Tibial nerve (tissue), 4 donors: ENCODE measurements at regions not wholly inside any gene's neighbourhood (a gene's known extent, or its start where the extent isn't known, plus 50 kb on each side); places are given as distances from the start of the nearest gene placed in this dataset.

Experiments
- DNase-seq, 2 donors: peaks; one replicate each; pipeline ENCODE4 v3.0.0-alpha.2; 2019; ENCODE audit warnings: low spot score in 2 of 2
- H3K27ac ChIP-seq, 4 donors: fragments of 200-600 bp; sonication (generic) in 3 of 4; one replicate each; pipeline ENCODE4 v1.5.1; 2017 to 2019; ENCODE audit warnings: mild to moderate bottlenecking in 1 of 4
- H3K27me3 ChIP-seq, 2 donors: fragments of 200-600 bp; sonication (generic) in 1 of 2; one replicate each; pipeline versions ENCODE4 v1.5.1 to v1.6.0; 2017 to 2019
- H3K36me3 ChIP-seq, 3 donors: fragments of 200-600 bp; sonication (generic); one replicate each; pipeline ENCODE4 v1.5.1; 2018 to 2019
- H3K4me1 ChIP-seq, 4 donors: fragments of 200-600 bp; sonication (generic) in 3 of 4; one replicate each; pipeline ENCODE4 v1.5.1; 2017 to 2019
- H3K4me3 ChIP-seq, 4 donors: fragments of 200-600 bp; sonication (generic) in 3 of 4; one replicate each; pipeline ENCODE4 v1.5.1; 2017 to 2019; ENCODE audit warnings: mild to moderate bottlenecking in 1 of 4, moderate library complexity in 1 of 4
- H3K9me3 ChIP-seq, 4 donors: fragments of 200-600 bp; sonication (generic) in 3 of 4; one replicate each; pipeline ENCODE4 v1.5.1; 2017 to 2019
- CTCF ChIP-seq, 5 experiments: fragments of 200-600 bp in 3 of 5; fragments of 450-650 bp in 2 of 5; sonication (generic) in 3 of 5; IDR thresholded peaks; one replicate each; pipeline ENCODE4 v1.5.1; 2016 to 2019; ENCODE audit warnings: antibody characterized with exemption in 5 of 5, mild to moderate bottlenecking in 3 of 5, moderate library complexity in 2 of 5
- EP300 ChIP-seq, 2 donors: sonication (generic); formaldehyde crosslinking; IDR thresholded peaks; one replicate each; pipeline ENCODE4 v1.6.1; 2017; ENCODE audit warnings: antibody characterized with exemption in 2 of 2, mild to moderate bottlenecking in 1 of 2
- POLR2A ChIP-seq, 2 donors: fragments of 450-650 bp; IDR thresholded peaks; one replicate each; pipeline ENCODE4 v1.6.1; 2017; ENCODE audit warnings: antibody characterized with exemption in 2 of 2, mild to moderate bottlenecking in 2 of 2, moderate library complexity in 2 of 2
- WGBS, 2 donors: methylation state at CpG; one replicate each; pipeline ENCODE4 v1.1.5; 2018; 5-methylcytosine and 5-hydroxymethylcytosine counted together

- Histone ChIP-seq H3K9me3 (no peaks in the 10 kb centered on the region), H3K27ac (no peak overlapping the region), H3K36me3 (no peaks in the 10 kb centered on the region), H3K4me1 (no peaks in the 10 kb centered on the region), H3K27me3 (no peaks in the 10 kb centered on the region), H3K4me3 (no peak overlapping the region)
- TF ChIP-seq POLR2A (IDR thresholded peaks at IDR 0.05) (no peak), EP300 (IDR thresholded peaks at IDR 0.05) (no peak), CTCF (IDR thresholded peaks at IDR 0.05) (no peak)
- WGBS, 2 donors, result 41 to 47% methylated on average over 7 of the region's 7 CpGs
- DNase-seq, result no peak
Measured at GRCh38 chr20:56689318-56689717, 60.2 kb downstream of the TFAP2C start.

- 69 to 71% methylated on average over 8 of the region's 8 CpGs for WGBS, 2 donors
- DNase-seq, result no peak
- TF ChIP-seq POLR2A (IDR thresholded peaks at IDR 0.05) (no peak), CTCF (IDR thresholded peaks at IDR 0.05) (no peak), EP300 (IDR thresholded peaks at IDR 0.05) (no peak)
Measured at GRCh38 chr20:56689852-56690485, 60.9 kb downstream of the TFAP2C start.

GRCh38 chr20:56690531-56691175, 61.5 kb downstream of the TFAP2C start:
- no peak for TF ChIP-seq CTCF (IDR thresholded peaks at IDR 0.05)
- no peak for TF ChIP-seq EP300 (IDR thresholded peaks at IDR 0.05)
- no peak for TF ChIP-seq POLR2A (IDR thresholded peaks at IDR 0.05)
- no peak overlapping the region for H3K27ac ChIP-seq
- DNase-seq, result no peak
- no peaks in the 10 kb centered on the region for H3K36me3 ChIP-seq
- H3K27me3 ChIP-seq, result no peaks in the 10 kb centered on the region
- WGBS, 2 donors, result 56 to 63% methylated on average over 11 of the region's 11 CpGs
- no peak overlapping the region for H3K4me3 ChIP-seq
- H3K4me1 ChIP-seq, result no peaks in the 10 kb centered on the region
- no peaks in the 10 kb centered on the region for H3K9me3 ChIP-seq

More at GRCh38 chr20:56689852-56690485, 60.9 kb downstream of the TFAP2C start:
- H3K27me3 ChIP-seq, result no peaks in the 10 kb centered on the region
- no peaks in the 10 kb centered on the region for H3K4me1 ChIP-seq
- H3K9me3 ChIP-seq, result no peaks in the 10 kb centered on the region
- no peaks in the 10 kb centered on the region for H3K36me3 ChIP-seq
- no peak overlapping the region for H3K4me3 ChIP-seq
- H3K27ac ChIP-seq, result no peak overlapping the region

DNA sequence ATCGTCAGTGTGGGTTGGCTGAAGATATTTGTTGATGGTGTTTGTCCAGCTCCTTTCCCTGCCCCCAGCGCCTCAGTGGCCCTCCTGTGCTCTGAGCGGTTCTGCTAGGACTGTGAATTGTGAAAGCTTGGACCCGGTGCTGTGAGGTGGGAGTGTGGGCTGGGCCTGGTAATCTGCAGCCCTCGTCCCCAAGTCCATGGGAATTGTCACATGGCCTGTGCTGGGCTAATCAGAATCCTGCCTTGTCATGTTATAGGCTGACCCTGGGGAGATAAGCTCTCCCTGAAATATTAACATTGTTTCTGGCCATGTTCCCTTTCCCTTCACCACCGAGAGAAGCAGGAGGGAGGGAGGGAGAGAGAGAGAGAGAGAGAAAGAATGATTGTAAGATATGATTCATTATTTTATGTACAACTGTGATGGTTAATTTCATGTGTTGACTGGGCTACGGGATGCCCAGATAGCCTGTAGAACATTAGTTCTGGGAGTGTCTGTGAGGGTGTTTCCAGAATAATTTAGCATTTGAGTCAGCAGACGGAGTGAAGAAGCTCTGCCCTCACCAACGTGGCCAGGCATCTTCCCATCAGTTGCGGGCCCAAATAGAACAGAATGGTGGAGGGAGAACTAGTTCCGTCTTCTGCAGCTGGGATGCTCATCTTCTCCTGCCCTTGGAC, 62.4 kb downstream of the TFAP2C start:
- Histone ChIP-seq H3K36me3 (no peaks in the 10 kb centered on the region), H3K27me3 (no peaks in the 10 kb centered on the region), H3K27ac (no peak overlapping the region), H3K9me3 (no peaks in the 10 kb centered on the region), H3K4me1 (no peaks in the 10 kb centered on the region), H3K4me3 (no peak overlapping the region)
- WGBS, 2 donors, result 58 to 64% methylated on average over 11 of the region's 11 CpGs
- no peak for TF ChIP-seq POLR2A (IDR thresholded peaks at IDR 0.05)
- no peak for DNase-seq

- Histone ChIP-seq H3K4me3 (no peak overlapping the region), H3K9me3 (no peaks in the 10 kb centered on the region), H3K27ac (no peak overlapping the region), H3K36me3 (no peaks in the 10 kb centered on the region), H3K4me1 (no peaks in the 10 kb centered on the region), H3K27me3 (no peaks in the 10 kb centered on the region)
- TF ChIP-seq EP300 (IDR thresholded peaks at IDR 0.05) (no peak), POLR2A (IDR thresholded peaks at IDR 0.05) (no peak), CTCF (IDR thresholded peaks at IDR 0.05) (no peak)
- DNase-seq, result no peak
- 94% methylated on average over 5 of the region's 5 CpGs for WGBS, 2 donors
Measured at GRCh38 chr20:56693217-56693616, 64.1 kb downstream of the TFAP2C start.
